Mesendoderm (in vitro differentiated cells): ENCODE measurements at regions not wholly inside any gene's neighbourhood (a gene's known extent, or its start where the extent isn't known, plus 50 kb on each side); places are given as distances from the start of the nearest gene placed in this dataset.
"Not testable (repeated sequence)": the region's sequence is repeated elsewhere in the genome, so short reads cannot be mapped to it uniquely, and the experiment has no call there.

Source experiments
- DNase-seq: peaks from one replicate; pipeline ENCODE4 v3.0.0; 2013
- H2AK5ac ChIP-seq: 2 replicates; pipeline ENCODE4 v1.6.1; 2013; ENCODE audit warnings: low read length, inconsistent platforms
- H2BK120ac ChIP-seq: 2 replicates; pipeline ENCODE4 v1.6.1; 2013; ENCODE audit warnings: low read depth, mild to moderate bottlenecking, low read length, moderate library complexity, mixed read lengths
- H2BK15ac ChIP-seq: replicated peaks from 2 replicates; pipeline ENCODE4 v1.6.1; 2013; ENCODE audit warnings: low read depth, mild to moderate bottlenecking, moderate library complexity
- H2BK5ac ChIP-seq: 2 replicates; pipeline ENCODE4 v1.6.1; 2013; ENCODE audit warnings: low read length, inconsistent platforms
- H3K18ac ChIP-seq: 2 replicates; pipeline ENCODE4 v1.6.1; 2013; ENCODE audit warnings: mild to moderate bottlenecking, low read length, mixed read lengths
- H3K23ac ChIP-seq: one replicate; pipeline ENCODE4 v1.6.1; 2013; ENCODE audit warnings: low read length
- H3K27ac ChIP-seq: 2 replicates; pipeline ENCODE4 v1.5.1; 2013; ENCODE audit warnings: low read depth, mild to moderate bottlenecking, inconsistent platforms, low read length, moderate library complexity
- H3K27me3 ChIP-seq: 2 replicates; pipeline ENCODE4 v1.6.1; 2013; ENCODE audit warnings: low read length, control low read depth, mild to moderate bottlenecking, inconsistent platforms; ENCODE audit not compliant: insufficient read depth, poor library complexity
- H3K36me3 ChIP-seq: 2 replicates; pipeline ENCODE4 v1.6.1; 2013; ENCODE audit warnings: low read length, inconsistent platforms; ENCODE audit not compliant: control insufficient read depth, insufficient read depth
- H3K4ac ChIP-seq: one replicate; pipeline ENCODE4 v1.6.1; 2013; ENCODE audit warnings: low read depth, mild to moderate bottlenecking, low read length, moderate library complexity
- H3K4me1 ChIP-seq: 2 replicates; pipeline ENCODE4 v1.6.1; 2013; ENCODE audit warnings: low read depth, low read length, inconsistent platforms; ENCODE audit not compliant: control insufficient read depth
- H3K4me2 ChIP-seq: 2 replicates; pipeline ENCODE4 v1.6.1; 2013; ENCODE audit warnings: low read length
- H3K4me3 ChIP-seq: 2 replicates; pipeline ENCODE4 v1.5.1; 2013; ENCODE audit warnings: mild to moderate bottlenecking, low read length
- H3K56ac ChIP-seq: one replicate; pipeline ENCODE4 v1.6.1; 2013; ENCODE audit warnings: low read length
- H3K79me1 ChIP-seq: 2 replicates; pipeline ENCODE4 v1.6.1; 2013; ENCODE audit warnings: low read length, inconsistent platforms
- H3K79me2 ChIP-seq: 2 replicates; pipeline ENCODE4 v1.6.1; 2013; ENCODE audit warnings: mild to moderate bottlenecking, low read length; ENCODE audit not compliant: control insufficient read depth, insufficient read depth
- H3K9ac ChIP-seq: 2 replicates; pipeline ENCODE4 v1.6.1; 2013; ENCODE audit warnings: low read length, inconsistent platforms
- H4K5ac ChIP-seq: one replicate; pipeline ENCODE4 v1.6.1; 2013; ENCODE audit warnings: low read length
- H4K8ac ChIP-seq: one replicate; pipeline ENCODE4 v1.6.1; 2013; ENCODE audit warnings: low read depth, mild to moderate bottlenecking, control low read depth, low read length, moderate library complexity
- WGBS: extraction: QIAGEN DNeasy Blood & Tissue Kit; methylation state at CpG from one replicate; pipeline ENCODE4 v1.1.7; 2013; ENCODE audit warnings: low lambda C conversion rate, missing lambda C conversion rate; ENCODE audit not compliant: insufficient coverage; ENCODE audit errors: extremely low coverage; 5-methylcytosine and 5-hydroxymethylcytosine counted together

DNA sequence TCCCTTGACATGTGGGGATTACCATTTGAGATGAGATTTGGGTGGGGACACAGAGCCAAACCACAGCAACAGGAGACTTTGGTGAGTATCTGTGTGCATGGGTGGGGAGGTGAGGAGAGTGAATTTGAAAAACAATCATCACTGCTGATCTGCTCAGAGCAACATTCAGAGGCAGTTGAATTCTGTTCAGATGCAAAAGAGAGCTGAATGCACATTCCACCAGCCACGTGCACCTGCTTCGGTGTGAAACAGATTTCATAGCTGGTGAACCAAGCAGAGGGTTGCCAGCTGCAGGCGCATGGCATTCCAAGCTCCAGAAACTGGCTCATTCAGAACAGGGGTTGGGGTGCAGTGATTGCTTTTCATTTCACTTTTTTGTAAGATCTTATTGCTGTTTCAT is 233.1 kb upstream of the FOXF1 start:
- H4K8ac ChIP-seq, result no peak overlapping the region
- no CpG with 5 or more reads among the region's 3 CpGs for WGBS
- H2BK5ac ChIP-seq, result no peak overlapping the region
- H3K27me3 ChIP-seq, result no peaks in the 10 kb centered on the region
- no peak overlapping the region for H3K4me3 ChIP-seq
- DNase-seq, result no peak
- H3K36me3 ChIP-seq, result no peaks in the 10 kb centered on the region
- H2BK120ac ChIP-seq, result no peak overlapping the region
- H2BK15ac ChIP-seq, result no peak overlapping the region
- no peak overlapping the region for H2AK5ac ChIP-seq
- H3K23ac ChIP-seq, result no peak overlapping the region
- no peak overlapping the region for H4K5ac ChIP-seq
- H3K4ac ChIP-seq, result no peak overlapping the region
- no peak overlapping the region for H3K4me2 ChIP-seq
- H3K4me1 ChIP-seq, result no peaks in the 10 kb centered on the region
- no peak overlapping the region for H3K56ac ChIP-seq
- H3K9ac ChIP-seq, result no peak overlapping the region
- no peaks in the 10 kb centered on the region for H3K79me1 ChIP-seq
- H3K79me2 ChIP-seq, result no peaks in the 10 kb centered on the region
- H3K18ac ChIP-seq, result no peak overlapping the region
- H3K27ac ChIP-seq, result no peak overlapping the region

DNA sequence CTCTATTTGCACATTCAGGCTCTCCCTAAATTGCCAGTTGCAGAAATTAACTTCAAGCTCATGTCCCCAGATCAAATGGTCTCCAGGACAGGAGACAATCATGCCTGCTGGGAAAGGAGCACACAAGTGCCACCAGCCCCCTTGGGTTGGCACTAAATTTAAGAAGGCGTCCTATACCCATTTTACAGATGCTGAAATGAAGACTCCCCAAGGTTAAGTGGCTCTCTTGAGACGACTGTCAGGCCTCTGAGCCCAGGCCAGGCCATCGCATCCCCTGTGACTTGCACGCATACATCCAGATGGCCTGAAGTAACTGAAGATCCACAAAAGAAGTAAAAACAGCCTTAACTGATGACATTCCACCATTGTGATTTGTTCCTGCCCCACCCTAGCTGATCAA is 232.5 kb upstream of the FOXF1 start:
- not testable (repeated sequence) for H2BK120ac ChIP-seq, H2BK5ac ChIP-seq, H3K4me2 ChIP-seq, H3K79me2 ChIP-seq, H3K4me3 ChIP-seq, DNase-seq, H3K23ac ChIP-seq, H3K36me3 ChIP-seq, H4K8ac ChIP-seq, H3K4me1 ChIP-seq, H3K79me1 ChIP-seq, H2BK15ac ChIP-seq, H4K5ac ChIP-seq, H3K56ac ChIP-seq, H3K9ac ChIP-seq, H3K27me3 ChIP-seq, H3K27ac ChIP-seq, H3K18ac ChIP-seq, H2AK5ac ChIP-seq, H3K4ac ChIP-seq
- WGBS, result no CpG with 5 or more reads among the region's 4 CpGs

DNA sequence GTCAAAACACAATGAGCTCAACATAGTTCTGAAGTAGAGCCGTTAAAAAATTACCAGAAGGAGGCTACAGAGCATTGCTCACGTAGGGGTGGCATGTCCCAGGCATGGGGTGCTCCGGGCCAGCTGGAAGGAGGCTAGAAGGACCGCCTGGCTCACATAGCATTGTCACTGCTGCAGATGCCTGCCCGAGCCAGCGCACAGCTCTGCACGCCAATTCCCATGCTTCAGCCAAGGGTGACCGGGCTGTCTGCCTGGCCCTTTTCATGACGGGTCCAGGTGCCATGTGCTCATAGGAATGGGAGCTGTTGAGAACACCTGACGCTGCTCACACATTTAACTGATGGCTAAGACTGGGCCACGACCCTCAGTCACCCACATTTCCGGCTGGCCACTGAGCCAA is 228.9 kb upstream of the FOXF1 start:
- no peak overlapping the region for H4K8ac ChIP-seq
- no peaks in the 10 kb centered on the region for H3K4me1 ChIP-seq
- no peak overlapping the region for H3K18ac ChIP-seq
- no peak overlapping the region for H3K4ac ChIP-seq
- no peak overlapping the region for H3K27ac ChIP-seq
- no CpG with 5 or more reads among the region's 12 CpGs for WGBS
- H2AK5ac ChIP-seq, result no peak overlapping the region
- no peak overlapping the region for H2BK5ac ChIP-seq
- no peaks in the 10 kb centered on the region for H3K79me1 ChIP-seq
- H3K27me3 ChIP-seq, result peaks cover 15% of the 10 kb centered on the region
- no peak overlapping the region for H2BK15ac ChIP-seq
- no peak overlapping the region for H2BK120ac ChIP-seq
- no peak overlapping the region for H4K5ac ChIP-seq
- no peak overlapping the region for H3K23ac ChIP-seq
- no peak overlapping the region for H3K4me2 ChIP-seq
- no peak overlapping the region for H3K56ac ChIP-seq
- no peak for DNase-seq
- H3K36me3 ChIP-seq, result no peaks in the 10 kb centered on the region
- no peak overlapping the region for H3K4me3 ChIP-seq
- H3K9ac ChIP-seq, result no peak overlapping the region
- H3K79me2 ChIP-seq, result no peaks in the 10 kb centered on the region

DNA sequence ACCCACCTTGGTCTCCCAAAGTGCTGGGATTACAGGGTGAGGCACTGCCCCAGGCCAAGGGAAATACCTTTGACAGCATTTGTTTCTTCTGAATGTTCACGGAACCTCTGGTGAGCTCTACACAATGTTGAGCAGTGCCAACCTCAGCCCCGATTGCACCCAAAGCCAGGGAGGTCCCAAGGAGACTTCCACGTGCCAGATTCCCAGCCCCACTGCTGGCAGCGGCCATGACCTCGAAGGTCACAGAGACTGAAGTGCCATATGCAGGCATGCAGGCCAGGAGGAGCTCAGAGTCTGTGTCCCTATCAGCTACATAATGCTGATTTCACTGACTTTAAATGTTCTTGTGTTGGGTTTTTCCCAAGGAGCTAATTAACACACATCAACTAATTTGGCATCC is 226.4 kb upstream of the FOXF1 start:
- H2AK5ac ChIP-seq, result no peak overlapping the region
- H3K36me3 ChIP-seq, result no peaks in the 10 kb centered on the region
- no peaks in the 10 kb centered on the region for H3K79me1 ChIP-seq
- H3K4ac ChIP-seq, result no peak overlapping the region
- H3K18ac ChIP-seq, result no peak overlapping the region
- no peaks in the 10 kb centered on the region for H3K4me1 ChIP-seq
- no peak overlapping the region for H3K9ac ChIP-seq
- WGBS, result no CpG with 5 or more reads among the region's 5 CpGs
- DNase-seq, result no peak
- H3K27me3 ChIP-seq, result peaks cover 33% of the 10 kb centered on the region
- H4K5ac ChIP-seq, result no peak overlapping the region
- no peaks in the 10 kb centered on the region for H3K79me2 ChIP-seq
- no peak overlapping the region for H3K4me3 ChIP-seq
- H2BK120ac ChIP-seq, result no peak overlapping the region
- H3K27ac ChIP-seq, result no peak overlapping the region
- no peak overlapping the region for H2BK15ac ChIP-seq
- no peak overlapping the region for H4K8ac ChIP-seq
- H3K56ac ChIP-seq, result no peak overlapping the region
- H2BK5ac ChIP-seq, result no peak overlapping the region
- no peak overlapping the region for H3K4me2 ChIP-seq
- H3K23ac ChIP-seq, result no peak overlapping the region

- no peak overlapping the region for H2AK5ac ChIP-seq
- H3K27ac ChIP-seq, result no peak overlapping the region
- H2BK5ac ChIP-seq, result no peak overlapping the region
- H3K4me1 ChIP-seq, result no peaks in the 10 kb centered on the region
- no peak for DNase-seq
- H3K23ac ChIP-seq, result no peak overlapping the region
- H3K4ac ChIP-seq, result no peak overlapping the region
- H3K79me1 ChIP-seq, result no peaks in the 10 kb centered on the region
- no peak overlapping the region for H3K9ac ChIP-seq
- peaks cover 45% of the 10 kb centered on the region for H3K27me3 ChIP-seq
- no peaks in the 10 kb centered on the region for H3K36me3 ChIP-seq
- no peaks in the 10 kb centered on the region for H3K79me2 ChIP-seq
- H3K4me3 ChIP-seq, result no peak overlapping the region
- no peak overlapping the region for H3K18ac ChIP-seq
- no CpG with 5 or more reads among the region's 6 CpGs for WGBS
- H3K56ac ChIP-seq, result no peak overlapping the region
- H3K4me2 ChIP-seq, result no peak overlapping the region
- no peak overlapping the region for H2BK120ac ChIP-seq
- H2BK15ac ChIP-seq, result no peak overlapping the region
- no peak overlapping the region for H4K5ac ChIP-seq
- no peak overlapping the region for H4K8ac ChIP-seq
Observed at GRCh38 chr16:86285421-86285820, 224.9 kb upstream of the FOXF1 start.
